Astrocyte (in vitro differentiated cells and primary cell): ENCODE measurements at regions not wholly inside any gene's neighbourhood (a gene's known extent, or its start where the extent isn't known, plus 50 kb on each side); places are given as distances from the start of the nearest gene placed in this dataset.

Experiments
- CTCF ChIP-seq: IDR thresholded peaks from 2 replicates; pipeline ENCODE4 v1.5.1; 2011; ENCODE audit warnings: low read depth, mild to moderate bottlenecking, inconsistent platforms, low read length, moderate library complexity; ENCODE audit not compliant: insufficient read depth
- EZH2 ChIP-seq: IDR thresholded peaks from 2 replicates; pipeline ENCODE4 v1.6.1; 2012; ENCODE audit warnings: mild to moderate bottlenecking, low read length, inconsistent platforms; ENCODE audit not compliant: insufficient read depth

DNA sequence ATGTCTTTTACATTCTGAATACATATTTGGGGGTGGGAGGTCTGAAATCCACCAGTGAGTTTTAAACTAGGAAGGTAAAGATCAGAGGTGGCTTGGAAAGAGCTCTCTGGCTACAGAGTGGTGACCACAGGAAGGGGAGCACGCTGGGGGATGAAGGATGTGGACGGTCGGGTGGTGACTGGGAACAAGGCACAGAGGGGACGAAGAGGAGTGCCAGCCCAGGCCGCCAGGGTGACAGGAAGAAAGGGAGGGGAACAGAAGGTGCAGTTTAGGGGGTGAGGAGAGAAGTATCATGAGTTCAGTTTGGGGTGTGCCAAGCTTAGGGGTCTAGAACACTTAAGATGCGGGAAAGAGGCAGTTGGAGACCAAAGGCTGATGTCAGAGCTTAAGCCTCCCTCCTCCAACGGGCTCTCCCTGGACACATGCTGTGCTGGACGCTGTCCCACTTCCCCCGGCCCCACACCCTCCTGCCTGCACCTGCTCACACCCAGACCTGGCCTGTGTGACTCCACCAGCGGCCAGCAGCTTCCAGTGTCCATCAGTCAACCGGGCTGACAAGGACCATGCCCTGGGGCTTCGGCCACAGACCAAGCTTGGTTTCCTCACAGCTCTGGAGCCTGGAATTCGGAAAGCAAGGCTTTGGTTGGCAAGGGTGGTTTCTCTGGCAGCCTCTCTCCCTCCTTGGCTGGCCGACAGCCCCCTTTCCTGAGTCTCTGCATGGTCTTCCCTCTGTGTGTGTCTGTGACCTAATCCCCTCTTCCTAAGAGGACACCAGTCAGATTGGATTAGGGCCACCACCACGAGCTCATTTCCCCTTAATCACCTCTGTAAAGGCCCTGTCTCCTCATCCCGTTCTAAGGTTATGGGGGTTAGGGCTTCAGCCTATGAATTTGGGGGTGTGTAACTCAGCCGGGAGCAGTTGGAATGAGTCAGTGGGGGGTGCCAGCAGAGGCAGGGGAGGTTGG is 120.4 kb upstream of the IQSEC1 start:
- TF ChIP-seq CTCF (no peak), EZH2 (no peak)
